C4-2B (cell line): ENCODE measurements at regions not wholly inside any gene's neighbourhood (a gene's known extent, or its start where the extent isn't known, plus 50 kb on each side); places are given as distances from the start of the nearest gene placed in this dataset.
"Not testable (repeated sequence)": the region's sequence is repeated elsewhere in the genome, so short reads cannot be mapped to it uniquely, and the experiment has no call there.

ENCODE experiments used
- H3K27ac ChIP-seq: fragments of 450-650 bp; 2 replicates; pipeline ENCODE4 v1.5.1; 2017
- ZFX ChIP-seq: fragments of 450-650 bp; IDR thresholded peaks from 2 replicates; pipeline ENCODE4 v1.6.1; 2017
- TF ChIP-seq, protein P1 (sequence below): fragments of 450-650 bp; conservative IDR thresholded peaks from 2 replicates; pipeline ENCODE4 v1.5.1; 2017; ENCODE audit warnings: mild to moderate bottlenecking

DNA sequence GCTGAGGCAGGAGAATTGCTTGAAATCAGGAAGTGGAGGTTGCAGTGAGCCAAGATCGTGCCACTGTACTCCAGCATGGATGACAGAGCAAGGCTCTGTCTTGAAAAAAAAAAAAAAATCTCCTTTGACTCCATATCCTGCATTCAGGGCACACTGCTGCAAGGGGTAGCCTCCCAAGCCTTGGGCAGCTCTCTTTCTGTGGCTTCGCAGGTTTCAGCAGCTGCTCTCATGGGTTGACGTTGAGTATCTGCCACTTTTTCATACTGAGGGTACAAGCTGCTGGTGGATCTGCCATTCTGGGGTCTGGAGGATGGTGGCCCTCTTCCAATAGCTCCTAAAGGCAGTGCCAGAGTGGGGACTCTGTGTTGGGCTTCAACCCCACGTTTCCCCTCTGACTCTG lies 2198.1 kb upstream of the WWC1 start:
- no peak for TF ChIP-seq ZFX
- TF ChIP-seq, protein P1, sequence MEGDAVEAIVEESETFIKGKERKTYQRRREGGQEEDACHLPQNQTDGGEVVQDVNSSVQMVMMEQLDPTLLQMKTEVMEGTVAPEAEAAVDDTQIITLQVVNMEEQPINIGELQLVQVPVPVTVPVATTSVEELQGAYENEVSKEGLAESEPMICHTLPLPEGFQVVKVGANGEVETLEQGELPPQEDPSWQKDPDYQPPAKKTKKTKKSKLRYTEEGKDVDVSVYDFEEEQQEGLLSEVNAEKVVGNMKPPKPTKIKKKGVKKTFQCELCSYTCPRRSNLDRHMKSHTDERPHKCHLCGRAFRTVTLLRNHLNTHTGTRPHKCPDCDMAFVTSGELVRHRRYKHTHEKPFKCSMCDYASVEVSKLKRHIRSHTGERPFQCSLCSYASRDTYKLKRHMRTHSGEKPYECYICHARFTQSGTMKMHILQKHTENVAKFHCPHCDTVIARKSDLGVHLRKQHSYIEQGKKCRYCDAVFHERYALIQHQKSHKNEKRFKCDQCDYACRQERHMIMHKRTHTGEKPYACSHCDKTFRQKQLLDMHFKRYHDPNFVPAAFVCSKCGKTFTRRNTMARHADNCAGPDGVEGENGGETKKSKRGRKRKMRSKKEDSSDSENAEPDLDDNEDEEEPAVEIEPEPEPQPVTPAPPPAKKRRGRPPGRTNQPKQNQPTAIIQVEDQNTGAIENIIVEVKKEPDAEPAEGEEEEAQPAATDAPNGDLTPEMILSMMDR: no peak
- H3K27ac ChIP-seq: no peak overlapping the region

DNA sequence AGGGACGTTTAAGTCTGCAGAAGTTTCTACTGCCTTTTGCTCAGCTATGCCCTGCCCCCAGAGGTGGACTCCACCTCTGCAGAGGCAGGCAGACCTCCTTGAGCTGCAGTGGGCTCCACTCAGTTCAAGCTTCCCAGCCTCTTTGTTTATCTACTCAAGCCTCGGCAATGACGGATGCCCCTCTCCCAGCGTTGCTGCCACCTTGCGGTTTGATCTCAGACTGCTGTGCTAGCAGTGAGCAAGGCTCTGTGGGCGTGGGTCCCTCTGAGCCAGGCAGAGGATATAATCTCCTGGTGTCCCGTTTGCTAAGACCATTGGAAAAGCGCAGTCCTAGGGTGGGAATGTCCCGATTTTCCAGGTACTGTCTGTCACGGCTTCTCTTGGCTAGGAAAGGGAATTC lies 2188.5 kb upstream of the WWC1 start:
- TF ChIP-seq, protein P1: no peak
- TF ChIP-seq ZFX: no peak

DNA sequence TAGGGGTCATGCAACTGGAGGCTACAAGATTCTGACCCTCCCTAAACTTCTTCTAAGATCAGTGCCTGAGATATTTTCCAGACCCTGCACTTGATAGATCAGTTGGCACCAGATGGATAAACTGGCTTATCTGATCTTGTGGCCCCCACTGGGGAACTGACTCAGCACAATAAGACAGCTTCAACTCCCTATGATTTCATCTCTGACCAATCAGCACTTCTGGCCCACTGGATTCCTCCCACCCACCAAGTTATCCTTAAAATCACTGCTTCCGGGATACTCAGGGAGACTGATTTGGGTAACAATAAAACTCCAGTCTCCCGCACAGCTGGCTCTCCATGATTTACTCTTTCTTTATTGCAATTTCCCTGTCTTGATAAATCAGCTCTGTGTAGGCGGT lies 2180.4 kb upstream of the WWC1 start:
- TF ChIP-seq, protein P1: no peak
- no peak for TF ChIP-seq ZFX
- no peak overlapping the region for H3K27ac ChIP-seq

More for the DNA sequence above, 2188.5 kb upstream of the WWC1 start:
- no peak overlapping the region for H3K27ac ChIP-seq

DNA sequence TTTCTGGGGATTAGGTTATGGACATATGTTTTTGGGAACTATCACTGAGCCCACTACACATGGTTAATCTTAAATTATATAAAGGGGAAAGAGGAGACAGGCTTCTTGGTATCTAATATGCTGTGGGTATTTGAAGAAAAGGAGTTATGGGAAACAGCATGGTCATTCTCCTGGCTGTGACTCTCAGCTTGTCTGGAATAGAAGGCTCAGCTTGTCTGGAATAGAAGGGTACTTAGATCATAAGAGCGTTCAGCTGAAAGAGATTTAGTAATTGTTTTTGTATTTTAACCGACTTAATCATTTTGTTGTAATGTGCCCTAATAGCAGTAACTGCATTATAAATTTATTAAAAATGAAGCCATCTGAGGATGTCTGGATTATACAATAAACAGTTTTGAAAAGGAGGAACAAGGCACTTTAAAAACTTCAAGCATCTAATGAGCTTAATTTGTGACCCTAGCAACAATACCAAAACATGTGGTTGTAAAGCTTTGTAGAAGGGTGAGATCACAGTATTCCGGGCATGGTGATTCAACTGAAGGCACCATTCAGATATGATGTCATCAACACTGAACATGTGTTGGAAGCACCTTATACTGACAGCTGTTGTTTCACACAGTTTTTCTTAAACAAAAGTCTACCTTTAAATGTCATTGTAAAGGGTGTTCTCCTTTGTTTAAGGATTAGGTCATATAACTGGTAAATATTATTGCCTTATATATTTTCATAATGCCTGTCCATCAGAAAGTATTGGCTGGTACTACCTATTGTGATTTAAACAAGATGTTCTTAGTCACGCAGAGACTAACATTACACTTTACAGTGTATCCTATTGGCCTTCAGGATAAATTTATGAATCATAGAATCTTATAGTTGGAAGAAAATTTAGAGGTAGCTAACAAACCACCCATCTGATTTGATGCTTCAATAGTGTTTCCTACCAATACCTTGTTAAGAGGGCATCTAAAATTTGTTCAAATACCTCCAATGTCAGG lies 2174.1 kb upstream of the WWC1 start:
- no peak overlapping the region for H3K27ac ChIP-seq
- TF ChIP-seq, protein P1: no peak
- no peak for TF ChIP-seq ZFX

DNA sequence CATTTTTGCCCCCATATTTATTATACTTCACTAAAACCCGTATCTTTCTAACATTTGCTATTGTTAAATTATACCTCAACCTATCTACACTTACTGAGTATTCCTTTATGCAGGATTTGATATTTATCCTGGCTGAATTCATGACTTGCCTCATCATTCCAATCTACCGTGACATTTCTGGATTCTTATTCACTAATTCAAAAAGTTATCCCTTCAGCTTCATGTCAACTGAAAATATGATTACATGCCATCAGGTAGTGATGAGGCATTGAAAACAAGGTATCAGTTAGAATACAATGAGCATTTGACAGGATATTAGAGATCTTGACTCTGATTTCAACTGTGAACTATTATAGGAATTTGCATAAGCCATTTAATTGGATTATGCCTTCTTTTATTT lies 2171.9 kb upstream of the WWC1 start:
- no peak overlapping the region for H3K27ac ChIP-seq
- TF ChIP-seq, protein P1: no peak
- no peak for TF ChIP-seq ZFX

DNA sequence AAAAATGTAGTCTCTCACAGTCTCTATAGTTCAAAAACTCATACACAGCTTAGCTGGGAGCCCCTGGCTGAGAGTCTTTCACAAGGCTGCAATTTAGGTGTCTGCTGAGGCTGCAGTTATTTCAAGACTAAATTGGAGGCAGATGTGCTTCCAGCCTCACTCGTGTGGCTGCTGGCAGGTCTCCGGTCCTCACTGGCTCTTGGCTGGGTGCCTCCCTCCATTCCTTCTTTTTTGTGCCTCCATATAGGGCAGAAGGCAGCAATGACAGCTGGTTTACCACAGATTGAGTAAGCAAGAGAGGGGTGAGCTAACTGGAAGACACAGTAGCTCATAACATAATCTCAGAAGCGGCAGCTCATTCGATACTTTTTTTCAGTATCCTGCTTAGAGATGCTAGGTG lies 2167.7 kb upstream of the WWC1 start:
- TF ChIP-seq, protein P1: no peak
- TF ChIP-seq ZFX: no peak
- H3K27ac ChIP-seq: no peak overlapping the region

DNA sequence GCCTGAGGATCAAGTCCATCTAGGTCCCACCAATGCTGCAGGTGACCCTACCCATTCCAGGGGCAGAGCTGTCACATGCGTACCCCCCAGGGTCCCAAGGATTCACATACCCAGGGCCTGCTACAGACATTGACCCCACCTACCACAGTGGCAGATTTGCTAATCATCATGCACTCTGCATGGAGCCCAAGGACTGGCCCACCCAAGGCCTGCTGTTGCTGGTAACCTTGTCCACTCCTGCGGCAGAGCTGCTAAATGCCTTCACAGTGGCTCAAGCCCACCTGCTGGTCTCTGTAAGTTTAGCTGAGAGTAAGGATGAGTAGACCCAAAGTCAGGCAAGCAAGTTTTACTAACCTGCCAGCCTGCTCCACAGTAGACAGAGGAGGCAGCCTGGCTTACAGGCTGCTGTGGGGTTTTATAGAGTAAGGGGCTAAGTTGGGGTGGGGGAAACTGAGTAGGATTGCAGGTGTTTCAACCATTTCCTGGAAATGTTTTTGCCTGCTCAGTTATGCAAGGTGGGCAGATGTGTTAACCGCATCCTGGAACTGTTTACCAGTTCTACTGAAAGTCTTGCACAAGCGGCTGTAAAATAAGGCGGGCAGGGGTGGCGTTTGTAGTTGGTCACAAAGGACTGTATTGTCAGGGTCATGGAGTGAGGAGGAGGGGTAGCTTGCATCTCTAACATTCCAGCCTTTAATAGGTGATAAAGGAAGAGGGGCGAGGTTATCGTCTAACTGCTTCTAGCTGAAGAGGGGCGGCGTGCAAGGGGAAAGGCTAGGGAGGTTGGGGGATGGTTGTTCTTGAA lies 2163.5 kb upstream of the WWC1 start:
- no peak overlapping the region for H3K27ac ChIP-seq
- TF ChIP-seq ZFX: no peak
- TF ChIP-seq, protein P1: no peak

DNA sequence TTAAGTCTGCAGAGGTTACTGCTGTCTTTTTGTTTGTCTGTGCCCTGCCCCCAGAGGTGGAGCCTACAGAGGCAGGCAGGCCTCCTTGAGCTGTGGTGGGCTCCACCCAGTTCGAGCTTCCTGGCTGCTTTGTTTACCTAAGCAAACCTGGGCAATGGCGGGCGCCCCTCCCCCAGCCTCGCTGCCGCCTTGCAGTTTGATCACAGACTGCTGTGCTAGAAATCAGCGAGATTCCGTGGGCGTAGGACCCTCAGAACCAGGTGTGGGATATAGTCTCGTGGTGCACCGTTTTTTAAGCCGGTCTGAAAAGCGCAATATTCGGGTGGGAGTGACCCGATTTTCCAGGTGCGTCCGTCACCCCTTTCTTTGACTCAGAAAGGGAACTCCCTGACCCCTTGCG lies 2146.3 kb upstream of the WWC1 start:
- not testable (repeated sequence) for H3K27ac ChIP-seq
